Thoracic aorta (tissue), 2 donors: ENCODE measurements at regions not wholly inside any gene's neighbourhood (a gene's known extent, or its start where the extent isn't known, plus 50 kb on each side); places are given as distances from the start of the nearest gene placed in this dataset.

ENCODE experiments used
- ATAC-seq: fragments of 150-250 bp; one replicate; pipeline ENCODE4 v1.8.0; 2017; ENCODE audit warnings: low read depth; ENCODE audit not compliant: insufficient number of reproducible peaks, low FRiP score
- DNase-seq: peaks from one replicate; pipeline ENCODE4 v3.0.0-alpha.2; 2020; ENCODE audit warnings: low spot score
- H3K27ac ChIP-seq, 2 donors: fragments of 200-600 bp; sonication (generic); 1 replicate in 1 of 2; 2 replicates in 1 of 2; pipeline ENCODE4 v1.5.1; 2016; ENCODE audit warnings: mild to moderate bottlenecking in 2 of 2, moderate library complexity in 2 of 2
- H3K27me3 ChIP-seq: fragments of 200-600 bp; sonication (generic); replicated peaks from 2 replicates; pipeline ENCODE4 v1.6.0; 2016; ENCODE audit warnings: mild to moderate bottlenecking; ENCODE audit not compliant: insufficient read depth
- H3K36me3 ChIP-seq: fragments of 200-600 bp; sonication (generic); one replicate; pipeline ENCODE4 v1.5.1; 2016
- H3K4me1 ChIP-seq, 2 donors: fragments of 200-600 bp; sonication (generic); 1 replicate in 1 of 2; 2 replicates in 1 of 2; pipeline versions ENCODE4 v1.5.1 to v1.6.0; 2016; ENCODE audit warnings: low read depth in 2 of 2, mild to moderate bottlenecking in 1 of 2; ENCODE audit not compliant: control insufficient read depth in 1 of 2
- H3K4me3 ChIP-seq: fragments of 200-600 bp; sonication (generic); 2 replicates; pipeline ENCODE4 v1.5.1; 2016; ENCODE audit warnings: mild to moderate bottlenecking
- H3K9me3 ChIP-seq: fragments of 200-600 bp; sonication (generic); 2 replicates; pipeline ENCODE4 v1.5.1; 2016
- TF ChIP-seq, protein P1 (sequence below): fragments of 200-600 bp; sonication (generic); IDR thresholded peaks from one replicate; pipeline ENCODE4 v1.5.1; 2019; ENCODE audit warnings: antibody characterized with exemption

DNA sequence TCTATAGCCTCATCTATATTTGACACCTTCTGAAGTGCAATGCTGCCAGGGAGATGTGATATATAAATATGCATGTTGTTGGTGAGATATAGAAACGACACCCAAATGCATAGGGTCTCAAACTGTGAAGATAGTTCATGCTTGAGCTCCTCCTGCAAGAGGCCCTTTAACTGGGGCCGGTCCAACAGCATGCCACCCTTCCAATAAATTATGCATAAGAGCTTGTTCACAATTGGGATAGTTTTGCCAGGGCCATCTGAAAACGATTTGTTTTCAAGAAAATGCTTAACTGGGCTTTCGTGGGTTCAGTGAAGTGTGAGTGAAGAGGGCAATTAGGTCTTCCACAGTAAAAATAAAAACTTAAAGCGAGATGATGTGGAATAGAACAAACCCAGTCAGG lies 424.2 kb upstream of the WWC1 start:
- Histone ChIP-seq H3K4me1 (no peaks in the 10 kb centered on the region), H3K9me3 (no peaks in the 10 kb centered on the region), H3K27me3 (no peaks in the 10 kb centered on the region), H3K4me3 (no peak overlapping the region), H3K27ac (no peak overlapping the region), H3K36me3 (no peaks in the 10 kb centered on the region)
- ATAC-seq: no peak
- TF ChIP-seq, protein P1, sequence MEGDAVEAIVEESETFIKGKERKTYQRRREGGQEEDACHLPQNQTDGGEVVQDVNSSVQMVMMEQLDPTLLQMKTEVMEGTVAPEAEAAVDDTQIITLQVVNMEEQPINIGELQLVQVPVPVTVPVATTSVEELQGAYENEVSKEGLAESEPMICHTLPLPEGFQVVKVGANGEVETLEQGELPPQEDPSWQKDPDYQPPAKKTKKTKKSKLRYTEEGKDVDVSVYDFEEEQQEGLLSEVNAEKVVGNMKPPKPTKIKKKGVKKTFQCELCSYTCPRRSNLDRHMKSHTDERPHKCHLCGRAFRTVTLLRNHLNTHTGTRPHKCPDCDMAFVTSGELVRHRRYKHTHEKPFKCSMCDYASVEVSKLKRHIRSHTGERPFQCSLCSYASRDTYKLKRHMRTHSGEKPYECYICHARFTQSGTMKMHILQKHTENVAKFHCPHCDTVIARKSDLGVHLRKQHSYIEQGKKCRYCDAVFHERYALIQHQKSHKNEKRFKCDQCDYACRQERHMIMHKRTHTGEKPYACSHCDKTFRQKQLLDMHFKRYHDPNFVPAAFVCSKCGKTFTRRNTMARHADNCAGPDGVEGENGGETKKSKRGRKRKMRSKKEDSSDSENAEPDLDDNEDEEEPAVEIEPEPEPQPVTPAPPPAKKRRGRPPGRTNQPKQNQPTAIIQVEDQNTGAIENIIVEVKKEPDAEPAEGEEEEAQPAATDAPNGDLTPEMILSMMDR: no peak
- DNase-seq: no peak

DNA sequence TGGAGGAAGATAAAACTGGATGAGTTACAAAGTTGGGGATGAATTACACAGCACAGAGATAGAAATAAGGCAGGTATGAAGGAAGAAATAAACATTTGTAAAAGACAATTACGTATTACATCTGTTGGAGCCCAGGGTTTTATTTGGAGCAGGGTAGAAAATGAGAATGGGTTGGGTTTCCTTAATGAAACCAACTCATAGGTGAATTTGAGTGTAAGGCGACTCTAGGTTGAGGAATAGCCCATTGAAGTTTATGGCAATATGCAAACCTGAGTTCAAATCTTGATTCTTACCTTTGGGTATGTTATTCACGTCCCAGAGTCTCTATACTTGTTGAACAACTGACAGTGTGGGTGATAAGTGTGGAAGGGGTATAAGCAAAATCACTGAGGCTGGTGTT lies 422.3 kb upstream of the WWC1 start:
- TF ChIP-seq, protein P1: no peak
- DNase-seq: no peak
- H3K4me1 ChIP-seq: no peaks in the 10 kb centered on the region
- no peak overlapping the region for H3K4me3 ChIP-seq
- H3K27ac ChIP-seq: no peak overlapping the region
- no peaks in the 10 kb centered on the region for H3K9me3 ChIP-seq
- no peaks in the 10 kb centered on the region for H3K36me3 ChIP-seq
- ATAC-seq: no peak
- no peaks in the 10 kb centered on the region for H3K27me3 ChIP-seq

DNA sequence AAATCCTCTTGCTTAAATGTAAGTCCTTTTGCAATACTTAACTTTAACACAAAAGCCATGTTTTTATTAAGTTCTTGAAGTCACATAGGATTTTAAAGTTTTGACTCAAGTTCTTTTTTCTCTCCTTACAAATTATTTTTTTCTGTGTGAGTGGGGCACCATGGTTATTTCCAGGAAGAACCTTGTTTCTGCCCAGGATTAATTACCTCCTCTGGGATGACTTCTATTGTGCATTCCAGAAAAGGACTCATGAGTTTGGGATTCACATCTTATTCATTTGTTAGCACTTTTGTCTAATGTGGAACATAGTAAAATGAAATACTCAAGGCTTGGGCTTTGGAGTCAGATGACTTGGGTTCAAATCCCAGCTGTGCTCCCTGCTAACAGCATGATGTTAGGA lies 421.4 kb upstream of the WWC1 start:
- H3K9me3 ChIP-seq: no peaks in the 10 kb centered on the region
- no peak overlapping the region for H3K4me3 ChIP-seq
- no peak overlapping the region for H3K27ac ChIP-seq
- TF ChIP-seq, protein P1: no peak
- no peaks in the 10 kb centered on the region for H3K36me3 ChIP-seq
- H3K27me3 ChIP-seq: no peaks in the 10 kb centered on the region
- ATAC-seq: no peak
- no peaks in the 10 kb centered on the region for H3K4me1 ChIP-seq
- DNase-seq: no peak

DNA sequence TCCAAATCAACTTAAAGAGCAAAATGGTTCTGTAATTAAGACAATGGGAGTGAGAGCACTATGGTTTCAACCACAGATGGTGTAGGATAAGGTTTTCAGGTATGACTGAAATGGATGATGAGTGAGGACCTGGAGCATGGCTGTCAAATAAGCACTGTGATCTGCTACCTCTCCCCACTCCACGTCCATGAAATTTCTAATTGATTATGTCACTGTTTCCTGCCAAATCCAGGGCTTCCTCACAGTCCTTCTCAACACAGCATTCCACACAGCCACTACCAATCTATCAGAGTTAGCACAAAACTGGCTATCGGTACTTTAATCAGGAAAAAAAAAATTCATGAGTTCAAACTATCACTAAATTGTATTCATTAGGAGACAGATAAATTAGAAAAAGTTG lies 420.4 kb upstream of the WWC1 start:
- H3K27ac ChIP-seq: no peak overlapping the region
- no peaks in the 10 kb centered on the region for H3K9me3 ChIP-seq
- no peaks in the 10 kb centered on the region for H3K36me3 ChIP-seq
- TF ChIP-seq, protein P1: no peak
- H3K4me3 ChIP-seq: no peak overlapping the region
- no peak for DNase-seq
- ATAC-seq: no peak
- no peaks in the 10 kb centered on the region for H3K4me1 ChIP-seq
- H3K27me3 ChIP-seq: no peaks in the 10 kb centered on the region

DNA sequence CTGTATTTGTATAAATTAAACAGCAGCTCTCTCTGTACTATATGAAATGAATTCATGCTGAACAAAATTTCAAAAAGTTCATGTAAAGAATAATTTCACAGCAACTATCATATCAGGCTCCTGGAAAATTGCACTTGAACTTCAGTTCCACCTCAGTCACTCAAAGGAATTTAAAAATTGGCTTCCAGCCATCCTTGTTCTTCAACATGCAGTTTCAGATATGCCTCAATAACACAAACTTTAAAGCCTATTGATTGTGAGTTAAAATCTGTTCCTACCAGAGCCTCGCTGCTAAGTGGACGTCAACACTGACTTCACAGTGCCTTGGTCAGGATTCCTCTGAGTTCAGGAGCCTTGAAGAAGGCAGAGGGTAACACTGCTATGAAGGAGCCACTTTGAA lies 418.7 kb upstream of the WWC1 start:
- H3K36me3 ChIP-seq: no peaks in the 10 kb centered on the region
- no peak for ATAC-seq
- no peak for DNase-seq
- TF ChIP-seq, protein P1: no peak
- H3K4me1 ChIP-seq: no peaks in the 10 kb centered on the region
- H3K4me3 ChIP-seq: no peak overlapping the region
- H3K27ac ChIP-seq: no peak overlapping the region
- no peaks in the 10 kb centered on the region for H3K9me3 ChIP-seq
- no peaks in the 10 kb centered on the region for H3K27me3 ChIP-seq
